ENCODE measurements at regions not wholly inside any gene's neighbourhood (a gene's known extent, or its start where the extent isn't known, plus 50 kb on each side); places are given as distances from the start of the nearest gene placed in this dataset.

DNA sequence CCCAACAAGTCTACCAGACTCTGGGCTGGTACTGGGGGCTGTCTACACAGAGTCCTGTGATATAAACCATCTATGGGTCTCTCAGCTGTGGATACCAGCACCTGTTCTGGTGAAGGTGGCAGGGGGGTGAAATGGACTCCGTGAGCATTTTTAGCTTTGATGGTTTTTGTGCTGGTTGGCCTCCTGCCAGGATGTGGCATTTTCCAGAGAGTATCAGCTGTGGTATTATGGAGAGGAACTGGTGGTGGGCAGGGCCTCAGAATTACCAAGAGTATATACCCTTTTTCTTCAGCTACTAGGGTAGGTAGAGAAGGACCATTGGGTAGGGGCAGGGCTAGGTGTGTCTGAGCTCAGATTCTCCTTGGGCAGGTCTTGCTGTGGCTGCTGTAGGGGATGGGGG lies 1920.9 kb upstream of the PCDH20 start:
- TF ChIP-seq, protein P1, sequence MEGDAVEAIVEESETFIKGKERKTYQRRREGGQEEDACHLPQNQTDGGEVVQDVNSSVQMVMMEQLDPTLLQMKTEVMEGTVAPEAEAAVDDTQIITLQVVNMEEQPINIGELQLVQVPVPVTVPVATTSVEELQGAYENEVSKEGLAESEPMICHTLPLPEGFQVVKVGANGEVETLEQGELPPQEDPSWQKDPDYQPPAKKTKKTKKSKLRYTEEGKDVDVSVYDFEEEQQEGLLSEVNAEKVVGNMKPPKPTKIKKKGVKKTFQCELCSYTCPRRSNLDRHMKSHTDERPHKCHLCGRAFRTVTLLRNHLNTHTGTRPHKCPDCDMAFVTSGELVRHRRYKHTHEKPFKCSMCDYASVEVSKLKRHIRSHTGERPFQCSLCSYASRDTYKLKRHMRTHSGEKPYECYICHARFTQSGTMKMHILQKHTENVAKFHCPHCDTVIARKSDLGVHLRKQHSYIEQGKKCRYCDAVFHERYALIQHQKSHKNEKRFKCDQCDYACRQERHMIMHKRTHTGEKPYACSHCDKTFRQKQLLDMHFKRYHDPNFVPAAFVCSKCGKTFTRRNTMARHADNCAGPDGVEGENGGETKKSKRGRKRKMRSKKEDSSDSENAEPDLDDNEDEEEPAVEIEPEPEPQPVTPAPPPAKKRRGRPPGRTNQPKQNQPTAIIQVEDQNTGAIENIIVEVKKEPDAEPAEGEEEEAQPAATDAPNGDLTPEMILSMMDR (IDR thresholded peaks at IDR 0.05): no peak
- TF ChIP-seq, protein P2, sequence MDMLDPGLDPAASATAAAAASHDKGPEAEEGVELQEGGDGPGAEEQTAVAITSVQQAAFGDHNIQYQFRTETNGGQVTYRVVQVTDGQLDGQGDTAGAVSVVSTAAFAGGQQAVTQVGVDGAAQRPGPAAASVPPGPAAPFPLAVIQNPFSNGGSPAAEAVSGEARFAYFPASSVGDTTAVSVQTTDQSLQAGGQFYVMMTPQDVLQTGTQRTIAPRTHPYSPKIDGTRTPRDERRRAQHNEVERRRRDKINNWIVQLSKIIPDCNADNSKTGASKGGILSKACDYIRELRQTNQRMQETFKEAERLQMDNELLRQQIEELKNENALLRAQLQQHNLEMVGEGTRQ (CRISPR knock-in tag; IDR thresholded peaks at IDR 0.05): no peak
- TF ChIP-seq CREM (CRISPR knock-in tag; IDR thresholded peaks at IDR 0.05) (no peak), TEAD1 (CRISPR knock-in tag; IDR thresholded peaks at IDR 0.05) (no peak), ZNF219 (CRISPR knock-in tag; IDR thresholded peaks at IDR 0.05; ENCODE audit: borderline replicate concordance) (no peak), SMAD4 (CRISPR knock-in tag; IDR thresholded peaks at IDR 0.05) (no peak), SP1 (CRISPR knock-in tag; conservative IDR thresholded peaks at IDR 0.05) (no peak), TCF7 (CRISPR knock-in tag; IDR thresholded peaks at IDR 0.05; ENCODE audit: low read depth) (no peak)
- TF ChIP-seq, protein P3, sequence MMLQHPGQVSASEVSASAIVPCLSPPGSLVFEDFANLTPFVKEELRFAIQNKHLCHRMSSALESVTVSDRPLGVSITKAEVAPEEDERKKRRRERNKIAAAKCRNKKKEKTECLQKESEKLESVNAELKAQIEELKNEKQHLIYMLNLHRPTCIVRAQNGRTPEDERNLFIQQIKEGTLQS (CRISPR knock-in tag; conservative IDR thresholded peaks at IDR 0.05): no peak
- TF ChIP-seq, protein P4, sequence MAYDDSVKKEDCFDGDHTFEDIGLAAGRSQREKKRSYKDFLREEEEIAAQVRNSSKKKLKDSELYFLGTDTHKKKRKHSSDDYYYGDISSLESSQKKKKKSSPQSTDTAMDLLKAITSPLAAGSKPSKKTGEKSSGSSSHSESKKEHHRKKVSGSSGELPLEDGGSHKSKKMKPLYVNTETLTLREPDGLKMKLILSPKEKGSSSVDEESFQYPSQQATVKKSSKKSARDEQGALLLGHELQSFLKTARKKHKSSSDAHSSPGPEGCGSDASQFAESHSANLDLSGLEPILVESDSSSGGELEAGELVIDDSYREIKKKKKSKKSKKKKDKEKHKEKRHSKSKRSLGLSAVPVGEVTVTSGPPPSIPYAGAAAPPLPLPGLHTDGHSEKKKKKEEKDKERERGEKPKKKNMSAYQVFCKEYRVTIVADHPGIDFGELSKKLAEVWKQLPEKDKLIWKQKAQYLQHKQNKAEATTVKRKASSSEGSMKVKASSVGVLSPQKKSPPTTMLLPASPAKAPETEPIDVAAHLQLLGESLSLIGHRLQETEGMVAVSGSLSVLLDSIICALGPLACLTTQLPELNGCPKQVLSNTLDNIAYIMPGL (CRISPR knock-in tag; IDR thresholded peaks at IDR 0.05): no peak
